ENCODE measurements at regions not wholly inside any gene's neighbourhood (a gene's known extent, or its start where the extent isn't known, plus 50 kb on each side); places are given as distances from the start of the nearest gene placed in this dataset.
A peak's percentile ranks its signal among the peaks of the same experiment; 100 is the strongest.

- TF ChIP-seq EP300 (IDR thresholded peaks at IDR 0.05) (no peak), CTCF (IDR thresholded peaks at IDR 0.05) (no peak), POLR2A (IDR thresholded peaks at IDR 0.05) (no peak), POLR2AphosphoS5 (IDR thresholded peaks at IDR 0.05) (no peak)
- peaks cover 0 to 7% (median 0%) of the 10 kb centered on the region in 4 donors for H3K4me1 ChIP-seq
- no peak overlapping the region for H3K27ac ChIP-seq
- no peaks in the 10 kb centered on the region for H3K9me3 ChIP-seq
- 90 to 100% (median 94%) methylated on average over 2 of the region's 2 CpGs for WGBS, 5 donors
- intact Hi-C loops (cut with DNase I; ENCODE audit: low total_unique reads): no loop called here
- no peak overlapping the region for H3K4me3 ChIP-seq
- no peaks in the 10 kb centered on the region for H3K27me3 ChIP-seq
- no peaks in the 10 kb centered on the region for H3K36me3 ChIP-seq
- DNase-seq: no peak
Measured at GRCh38 chr6:15131234-15131633, 114.6 kb upstream of the JARID2 start.

- no peak overlapping the region for H3K4me3 ChIP-seq
- TF ChIP-seq POLR2AphosphoS5 (IDR thresholded peaks at IDR 0.05) (no peak), EP300 (IDR thresholded peaks at IDR 0.05) (no peak), POLR2A (IDR thresholded peaks at IDR 0.05) (no peak)
- H3K4me1 ChIP-seq: peaks cover 0 to 7% (median 0%) of the 10 kb centered on the region in 4 donors
- H3K36me3 ChIP-seq: no peaks in the 10 kb centered on the region
- H3K27ac ChIP-seq: no peak overlapping the region
- H3K27me3 ChIP-seq: no peaks in the 10 kb centered on the region
- intact Hi-C loops (cut with DNase I; ENCODE audit: low total_unique reads): no loop called here
- WGBS, 5 donors: 60 to 72% (median 70%) methylated on average over 7 of the region's 7 CpGs
- peak in 1 of 2 donors; percentile 35 for DNase-seq
- no peaks in the 10 kb centered on the region for H3K9me3 ChIP-seq
Measured at GRCh38 chr6:15131651-15132061, 114.2 kb upstream of the JARID2 start.

GRCh38 chr6:15132167-15132566 lies 113.7 kb upstream of the JARID2 start:
- 87 to 90% (median 88%) methylated on average over 4 of the region's 4 CpGs for WGBS, 5 donors
- no peak for TF ChIP-seq EP300 (IDR thresholded peaks at IDR 0.05)
- TF ChIP-seq POLR2AphosphoS5 (IDR thresholded peaks at IDR 0.05): no peak
- no peak for TF ChIP-seq CTCF (IDR thresholded peaks at IDR 0.05)
- TF ChIP-seq POLR2A (IDR thresholded peaks at IDR 0.05): no peak

GRCh38 chr6:15132854-15133670 lies 112.8 kb upstream of the JARID2 start:
- TF ChIP-seq CTCF (IDR thresholded peaks at IDR 0.05) (no peak), POLR2A (IDR thresholded peaks at IDR 0.05) (no peak), POLR2AphosphoS5 (IDR thresholded peaks at IDR 0.05) (no peak)
- H3K27me3 ChIP-seq: no peaks in the 10 kb centered on the region
- H3K4me3 ChIP-seq: no peak overlapping the region
- 67 to 81% (median 74%) methylated on average over 8 of the region's 8 CpGs for WGBS, 5 donors
- intact Hi-C loops (cut with DNase I; ENCODE audit: low total_unique reads): no loop called here
- H3K9me3 ChIP-seq: no peaks in the 10 kb centered on the region
- peaks cover 0 to 7% (median 0%) of the 10 kb centered on the region in 4 donors for H3K4me1 ChIP-seq
- no peak overlapping the region for H3K27ac ChIP-seq
- H3K36me3 ChIP-seq: no peaks in the 10 kb centered on the region
- no peak for DNase-seq

More at GRCh38 chr6:15132167-15132566, 113.7 kb upstream of the JARID2 start:
- DNase-seq: no peak
- H3K4me3 ChIP-seq: no peak overlapping the region
- intact Hi-C loops (cut with DNase I; ENCODE audit: low total_unique reads): no loop called here
- H3K27ac ChIP-seq: no peak overlapping the region
- no peaks in the 10 kb centered on the region for H3K36me3 ChIP-seq
- no peaks in the 10 kb centered on the region for H3K9me3 ChIP-seq
- peaks cover 0 to 7% (median 0%) of the 10 kb centered on the region in 4 donors for H3K4me1 ChIP-seq
- H3K27me3 ChIP-seq: no peaks in the 10 kb centered on the region

- Histone ChIP-seq H3K9me3 (no peaks in the 10 kb centered on the region), H3K4me1 (peaks cover 0 to 7% (median 0%) of the 10 kb centered on the region in 4 donors), H3K4me3 (no peak overlapping the region), H3K27me3 (no peaks in the 10 kb centered on the region), H3K27ac (no peak overlapping the region), H3K36me3 (no peaks in the 10 kb centered on the region)
- no peak for TF ChIP-seq POLR2AphosphoS5 (IDR thresholded peaks at IDR 0.05)
- no peak for TF ChIP-seq CTCF (IDR thresholded peaks at IDR 0.05)
- TF ChIP-seq EP300 (IDR thresholded peaks at IDR 0.05): no peak
- no peak for TF ChIP-seq POLR2A (IDR thresholded peaks at IDR 0.05)
- no peak for DNase-seq
- intact Hi-C loops (cut with DNase I; ENCODE audit: low total_unique reads): no loop called here
- WGBS, 5 donors: 88 to 100% (median 100%) methylated on average over 1 of the region's 1 CpG
Measured at GRCh38 chr6:15137086-15137485, 108.8 kb upstream of the JARID2 start.
